ENCODE measurements at regions not wholly inside any gene's neighbourhood (a gene's known extent, or its start where the extent isn't known, plus 50 kb on each side); places are given as distances from the start of the nearest gene placed in this dataset.

DNA sequence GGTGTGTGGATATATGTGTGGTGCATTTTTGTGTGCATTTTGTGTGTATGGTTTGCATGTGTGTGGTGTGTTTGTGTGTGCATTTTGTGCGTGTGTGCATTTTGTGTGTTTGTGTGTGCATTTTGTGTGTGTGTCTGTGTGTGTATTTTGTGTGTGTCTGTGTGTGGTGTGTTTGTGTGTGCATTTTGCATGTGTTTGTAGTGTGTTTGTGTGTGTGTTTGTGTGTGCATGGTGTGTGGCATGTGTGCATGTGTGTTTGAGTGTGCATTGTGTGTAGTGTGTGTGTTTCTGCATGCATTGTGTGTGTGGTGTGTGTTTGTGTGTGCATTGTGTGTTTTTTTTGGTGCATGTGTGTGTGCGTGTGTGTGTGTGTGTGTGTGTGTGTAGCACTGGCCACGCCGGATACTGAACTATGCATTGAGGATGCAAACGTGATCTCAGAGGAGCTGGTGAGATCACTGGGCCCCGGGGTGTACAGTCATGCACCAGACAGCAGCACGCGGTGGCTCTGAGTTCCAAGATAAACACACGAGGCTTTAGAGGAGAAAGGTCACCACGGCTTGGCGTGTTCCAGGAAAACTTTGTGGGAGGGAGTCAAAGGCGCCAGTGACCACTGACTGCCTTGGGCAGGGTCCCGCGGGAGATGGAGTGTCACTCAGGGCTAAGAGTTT is 106.6 kb upstream of the SHH start:
- Histone ChIP-seq H3K4me1 (ENCODE audit: control insufficient read depth, insufficient read depth, low read length) (peaks cover 20% of the 10 kb centered on the region), H3K9me3 (ENCODE audit: control insufficient read depth, low read depth, low read length) (peaks cover 5% of the 10 kb centered on the region), H3K27ac (ENCODE audit: low read length) (no peak overlapping the region), H3K27me3 (ENCODE audit: control insufficient read depth, insufficient read depth, low read length) (no peaks in the 10 kb centered on the region), H3K36me3 (ENCODE audit: control insufficient read depth, insufficient read depth, low read length) (no peaks in the 10 kb centered on the region), H3K4me3 (ENCODE audit: low read length) (no peak overlapping the region)
- no CpG with 5 or more reads among the region's 14 CpGs for WGBS (ENCODE audit: insufficient coverage, low lambda C conversion rate)
- peak; percentile 91 to 95 for DNase-seq

DNA sequence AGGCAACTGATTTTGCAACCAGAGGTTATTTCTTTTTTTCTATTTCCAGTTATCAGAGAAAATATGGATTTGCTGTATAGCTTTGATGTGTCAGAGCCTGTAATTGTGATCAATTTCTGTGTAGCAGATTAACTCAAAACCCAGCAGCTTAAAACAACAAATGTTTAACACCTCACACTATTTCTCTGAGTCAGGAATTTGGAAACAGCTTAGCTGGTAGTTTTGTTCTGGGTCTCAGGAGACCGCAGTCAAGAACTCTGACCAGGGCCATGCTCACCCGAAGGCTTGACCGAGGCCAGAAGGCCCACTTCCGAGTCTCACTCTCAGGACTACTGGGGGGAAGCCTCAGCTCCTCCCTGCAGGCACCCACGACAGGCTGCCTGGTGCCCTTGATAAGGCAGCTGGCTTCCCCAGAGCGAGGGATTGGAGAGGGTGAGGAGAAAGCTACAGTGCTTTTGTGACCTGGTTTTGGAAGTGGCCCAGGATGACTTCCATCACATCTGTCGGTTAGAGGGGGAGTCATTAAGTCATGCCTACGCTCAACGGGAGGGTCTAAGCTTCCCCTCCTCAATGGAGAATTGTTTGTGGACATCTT is 105.7 kb upstream of the SHH start:
- no peaks in the 10 kb centered on the region for H3K27me3 ChIP-seq (ENCODE audit: control insufficient read depth, insufficient read depth, low read length)
- no peak for DNase-seq
- H3K4me1 ChIP-seq (ENCODE audit: control insufficient read depth, insufficient read depth, low read length), result peaks cover 20% of the 10 kb centered on the region
- peaks cover 5% of the 10 kb centered on the region for H3K9me3 ChIP-seq (ENCODE audit: control insufficient read depth, low read depth, low read length)
- no CpG with 5 or more reads among the region's 9 CpGs for WGBS (ENCODE audit: insufficient coverage, low lambda C conversion rate)
- no peak overlapping the region for H3K4me3 ChIP-seq (ENCODE audit: low read length)
- H3K27ac ChIP-seq (ENCODE audit: low read length), result no peak overlapping the region
- no peaks in the 10 kb centered on the region for H3K36me3 ChIP-seq (ENCODE audit: control insufficient read depth, insufficient read depth, low read length)

DNA sequence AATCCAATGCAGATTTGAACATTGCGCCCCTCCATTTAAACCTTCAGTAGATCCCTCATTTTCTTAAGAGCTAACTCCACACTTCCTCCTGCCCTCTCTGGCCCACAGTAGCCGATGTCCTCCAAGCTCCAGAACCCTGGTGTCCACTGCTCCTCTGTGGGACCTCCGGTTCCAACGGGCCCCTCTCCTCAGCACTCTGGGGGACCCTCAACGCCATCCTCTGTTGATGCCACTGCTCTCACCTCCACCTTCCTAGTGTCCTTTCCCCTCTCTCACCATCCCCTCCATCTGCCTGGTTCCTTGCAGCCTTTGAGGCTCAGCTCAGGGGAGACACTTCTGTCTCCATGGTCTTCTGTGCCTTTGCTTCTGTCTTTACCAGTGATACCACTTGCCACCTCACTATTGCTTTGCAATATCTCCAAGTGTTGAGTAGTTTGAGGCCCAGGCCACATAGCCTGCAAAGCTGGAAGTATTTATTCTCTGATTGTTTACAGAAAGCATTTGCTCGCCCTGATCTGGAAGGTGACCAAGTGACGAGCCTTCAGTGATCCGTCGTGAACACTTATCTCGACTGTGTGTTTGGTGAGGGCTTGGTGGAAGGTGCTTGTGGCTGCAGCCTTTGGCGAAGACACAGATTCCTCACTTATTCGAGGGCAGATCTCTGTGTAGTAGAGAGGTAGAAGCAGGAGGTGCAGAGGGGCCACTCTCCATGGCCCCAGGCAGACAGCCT is 104.8 kb upstream of the SHH start:
- WGBS (ENCODE audit: insufficient coverage, low lambda C conversion rate), result no CpG with 5 or more reads among the region's 12 CpGs
- Histone ChIP-seq H3K36me3 (ENCODE audit: control insufficient read depth, insufficient read depth, low read length) (no peaks in the 10 kb centered on the region), H3K4me3 (ENCODE audit: low read length) (no peak overlapping the region), H3K27me3 (ENCODE audit: control insufficient read depth, insufficient read depth, low read length) (no peaks in the 10 kb centered on the region), H3K9me3 (ENCODE audit: control insufficient read depth, low read depth, low read length) (peaks cover 5% of the 10 kb centered on the region), H3K4me1 (ENCODE audit: control insufficient read depth, insufficient read depth, low read length) (peaks cover 17% of the 10 kb centered on the region), H3K27ac (ENCODE audit: low read length) (no peak overlapping the region)
- no peak for DNase-seq

DNA sequence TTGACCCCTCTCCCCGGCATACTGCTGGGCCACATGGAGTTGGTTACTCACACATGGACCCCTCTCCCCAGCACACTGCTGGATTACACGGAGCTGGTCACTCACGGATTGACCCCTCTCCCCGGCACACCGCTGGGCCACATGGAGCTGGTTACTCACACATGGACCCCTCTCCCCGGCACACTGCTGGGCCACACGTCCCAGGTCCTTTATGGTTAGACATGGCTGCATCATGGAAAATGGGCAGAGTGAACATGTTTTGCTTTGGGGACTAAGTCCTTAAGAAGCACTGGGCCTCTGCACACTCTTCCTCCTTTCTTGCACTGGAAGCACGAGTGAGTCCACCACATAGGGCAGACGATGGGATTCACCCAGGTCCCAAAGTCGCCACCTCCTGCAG is 102.1 kb upstream of the SHH start:
- H3K4me1 ChIP-seq (ENCODE audit: control insufficient read depth, insufficient read depth, low read length), result peaks cover 6% of the 10 kb centered on the region
- H3K27me3 ChIP-seq (ENCODE audit: control insufficient read depth, insufficient read depth, low read length), result no peaks in the 10 kb centered on the region
- H3K36me3 ChIP-seq (ENCODE audit: control insufficient read depth, insufficient read depth, low read length), result no peaks in the 10 kb centered on the region
- peaks cover 21% of the 10 kb centered on the region for H3K9me3 ChIP-seq (ENCODE audit: control insufficient read depth, low read depth, low read length)
- DNase-seq, result no peak
- no peak overlapping the region for H3K27ac ChIP-seq (ENCODE audit: low read length)
- H3K4me3 ChIP-seq (ENCODE audit: low read length), result no peak overlapping the region
- no CpG with 5 or more reads among the region's 10 CpGs for WGBS (ENCODE audit: insufficient coverage, low lambda C conversion rate)

DNA sequence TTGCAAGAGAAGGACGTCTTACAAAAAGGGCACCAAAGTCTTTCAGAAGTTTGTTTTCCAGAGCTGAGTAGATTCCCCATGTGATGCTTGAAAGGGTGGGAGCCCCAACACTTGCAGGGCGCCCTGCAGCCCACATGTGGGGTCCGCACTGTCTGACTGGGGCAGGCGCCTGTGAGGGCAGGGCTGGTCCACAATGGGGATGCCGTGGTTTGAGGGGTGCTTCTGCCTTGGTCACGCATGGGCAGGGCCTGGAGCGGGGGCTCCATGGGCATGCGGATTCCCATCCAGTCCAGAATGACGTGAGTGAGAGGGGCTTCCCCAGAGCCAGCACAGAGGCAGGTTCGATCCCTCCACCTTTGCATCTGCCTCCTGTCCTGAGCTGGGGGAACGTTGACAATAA is 101.5 kb upstream of the SHH start:
- Histone ChIP-seq H3K4me1 (ENCODE audit: control insufficient read depth, insufficient read depth, low read length) (peaks cover under 1% of the 10 kb centered on the region), H3K27ac (ENCODE audit: low read length) (no peak overlapping the region), H3K27me3 (ENCODE audit: control insufficient read depth, insufficient read depth, low read length) (no peaks in the 10 kb centered on the region), H3K4me3 (ENCODE audit: low read length) (no peak overlapping the region), H3K36me3 (ENCODE audit: control insufficient read depth, insufficient read depth, low read length) (no peaks in the 10 kb centered on the region), H3K9me3 (ENCODE audit: control insufficient read depth, low read depth, low read length) (peaks cover 24% of the 10 kb centered on the region)
- DNase-seq, result no peak
- WGBS (ENCODE audit: insufficient coverage, low lambda C conversion rate), result no CpG with 5 or more reads among the region's 11 CpGs

DNA sequence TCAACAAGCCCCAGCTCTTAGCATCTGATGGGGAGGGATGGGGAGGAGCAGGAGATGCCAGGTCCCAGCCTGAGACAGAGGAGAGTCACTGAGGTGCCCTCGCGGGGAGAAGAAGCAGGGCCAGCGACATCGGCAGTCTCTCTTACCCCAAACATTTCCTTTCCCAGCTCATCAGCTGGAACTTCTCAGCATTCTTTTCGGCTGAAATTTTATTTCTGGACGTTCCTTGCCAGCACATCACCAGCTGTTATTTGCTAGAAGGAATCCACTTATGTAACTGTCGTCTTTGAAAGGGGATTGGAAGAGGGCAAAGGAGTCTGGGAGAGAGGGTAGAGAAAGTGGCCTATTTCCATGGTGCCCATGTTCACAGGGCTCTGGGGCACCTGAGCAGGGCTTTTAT is 101.0 kb upstream of the SHH start:
- H3K4me3 ChIP-seq (ENCODE audit: low read length), result no peak overlapping the region
- no peaks in the 10 kb centered on the region for H3K27me3 ChIP-seq (ENCODE audit: control insufficient read depth, insufficient read depth, low read length)
- no peaks in the 10 kb centered on the region for H3K4me1 ChIP-seq (ENCODE audit: control insufficient read depth, insufficient read depth, low read length)
- no peak overlapping the region for H3K27ac ChIP-seq (ENCODE audit: low read length)
- peaks cover 23% of the 10 kb centered on the region for H3K9me3 ChIP-seq (ENCODE audit: control insufficient read depth, low read depth, low read length)
- no peak for DNase-seq
- WGBS (ENCODE audit: insufficient coverage, low lambda C conversion rate), result no CpG with 5 or more reads among the region's 7 CpGs
- H3K36me3 ChIP-seq (ENCODE audit: control insufficient read depth, insufficient read depth, low read length), result no peaks in the 10 kb centered on the region

DNA sequence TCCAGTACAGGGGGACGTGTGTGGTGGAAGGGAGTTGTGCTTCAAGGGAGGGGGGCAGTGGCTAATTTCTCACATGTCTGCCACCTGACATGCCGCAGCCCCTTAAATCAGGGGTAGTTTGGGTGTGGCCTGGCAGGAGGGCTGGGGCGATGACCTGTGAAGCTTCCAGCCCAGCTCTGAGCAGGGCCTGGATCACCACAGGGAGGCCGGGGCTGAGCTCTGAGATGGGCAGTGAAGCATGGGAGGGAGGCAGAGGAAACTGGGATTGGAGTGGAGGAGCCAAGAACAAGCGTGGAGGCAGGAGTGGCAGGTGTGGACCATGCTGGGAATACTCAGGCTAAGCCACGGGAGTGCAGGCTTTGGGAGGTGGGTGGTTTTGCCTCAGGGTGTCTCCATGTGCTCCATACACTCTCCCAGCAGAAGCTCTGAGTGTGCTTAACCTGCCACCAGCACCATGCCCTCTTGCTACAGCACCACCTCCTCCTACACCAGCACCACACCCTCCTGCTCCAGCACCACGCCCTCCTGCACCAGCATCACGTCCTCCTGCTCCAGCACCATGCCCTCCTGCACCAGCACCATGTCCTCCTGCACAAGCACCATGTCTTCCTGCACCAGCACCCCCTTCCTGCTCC is 99.3 kb upstream of the SHH start:
- Histone ChIP-seq H3K27me3 (ENCODE audit: control insufficient read depth, insufficient read depth, low read length) (no peaks in the 10 kb centered on the region), H3K36me3 (ENCODE audit: control insufficient read depth, insufficient read depth, low read length) (no peaks in the 10 kb centered on the region), H3K4me1 (ENCODE audit: control insufficient read depth, insufficient read depth, low read length) (no peaks in the 10 kb centered on the region), H3K9me3 (ENCODE audit: control insufficient read depth, low read depth, low read length) (peaks cover 23% of the 10 kb centered on the region), H3K27ac (ENCODE audit: low read length) (no peak overlapping the region), H3K4me3 (ENCODE audit: low read length) (no peak overlapping the region)
- DNase-seq, result no peak
- 100% methylated on average over 1 of the region's 8 CpGs for WGBS (ENCODE audit: insufficient coverage, low lambda C conversion rate)

DNA sequence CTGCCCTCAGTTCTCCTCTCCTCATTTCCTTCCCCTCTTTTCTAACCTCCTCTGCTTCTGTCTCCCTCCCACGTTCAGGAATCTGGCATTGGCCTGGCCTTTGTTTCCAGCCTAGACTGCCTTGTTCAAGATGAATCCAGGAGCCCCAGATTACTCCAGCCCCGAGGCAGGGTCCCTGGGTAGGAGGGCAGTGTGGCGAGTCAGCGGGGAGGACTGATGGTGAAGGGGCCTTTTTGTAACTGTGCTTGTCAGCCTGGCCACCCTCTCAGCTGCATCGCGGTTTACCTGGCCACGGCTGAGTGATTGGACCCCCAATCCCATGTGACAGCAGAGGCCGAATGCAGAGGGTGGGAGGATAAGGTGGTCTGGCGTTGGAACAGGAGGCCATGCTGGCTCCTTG is 96.1 kb upstream of the SHH start:
- H3K9me3 ChIP-seq (ENCODE audit: control insufficient read depth, low read depth, low read length), result peaks cover 23% of the 10 kb centered on the region
- no peaks in the 10 kb centered on the region for H3K4me1 ChIP-seq (ENCODE audit: control insufficient read depth, insufficient read depth, low read length)
- no CpG with 5 or more reads among the region's 9 CpGs for WGBS (ENCODE audit: insufficient coverage, low lambda C conversion rate)
- no peaks in the 10 kb centered on the region for H3K36me3 ChIP-seq (ENCODE audit: control insufficient read depth, insufficient read depth, low read length)
- no peak overlapping the region for H3K4me3 ChIP-seq (ENCODE audit: low read length)
- H3K27ac ChIP-seq (ENCODE audit: low read length), result no peak overlapping the region
- no peaks in the 10 kb centered on the region for H3K27me3 ChIP-seq (ENCODE audit: control insufficient read depth, insufficient read depth, low read length)
- no peak for DNase-seq

DNA sequence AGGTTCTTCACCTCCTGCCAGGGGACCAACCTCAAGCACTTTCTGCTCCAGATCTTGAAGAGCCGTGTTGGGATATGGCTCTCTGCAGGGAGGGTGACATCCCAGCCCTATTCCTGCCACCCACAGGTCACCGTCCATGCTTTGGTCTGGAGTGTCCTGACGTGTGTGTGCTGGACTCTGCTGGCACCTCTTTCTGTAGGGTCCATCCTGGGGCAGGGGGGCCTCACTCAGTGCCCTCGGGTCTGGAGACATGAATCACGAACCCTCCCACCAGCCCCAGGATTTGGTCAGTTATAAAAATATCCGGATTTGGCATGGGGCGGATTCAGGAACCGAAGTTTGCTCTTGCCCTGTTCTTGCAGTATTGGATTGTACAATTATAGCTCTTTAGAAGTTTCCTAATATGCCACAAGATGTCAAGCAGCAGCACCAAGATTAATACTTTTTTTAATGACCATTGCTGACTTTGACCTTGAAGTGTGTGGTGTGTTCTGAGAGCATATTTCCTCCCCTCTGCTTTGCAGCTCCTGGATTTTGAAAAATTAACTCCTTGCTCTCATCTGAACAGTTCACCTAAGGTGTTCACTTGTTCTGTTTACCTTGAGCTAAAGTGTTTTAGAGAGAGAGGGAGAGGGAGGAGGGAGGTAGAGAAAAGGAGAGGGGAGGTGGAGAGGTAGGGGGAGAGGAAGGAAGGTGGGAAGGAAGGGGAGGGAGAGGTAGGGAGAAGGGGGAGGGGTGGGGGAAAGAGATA is 95.4 kb upstream of the SHH start:
- no CpG with 5 or more reads among the region's 8 CpGs for WGBS (ENCODE audit: insufficient coverage, low lambda C conversion rate)
- Histone ChIP-seq H3K4me3 (ENCODE audit: low read length) (no peak overlapping the region), H3K36me3 (ENCODE audit: control insufficient read depth, insufficient read depth, low read length) (no peaks in the 10 kb centered on the region), H3K4me1 (ENCODE audit: control insufficient read depth, insufficient read depth, low read length) (no peaks in the 10 kb centered on the region), H3K27ac (ENCODE audit: low read length) (no peak overlapping the region), H3K9me3 (ENCODE audit: control insufficient read depth, low read depth, low read length) (peaks cover 23% of the 10 kb centered on the region), H3K27me3 (ENCODE audit: control insufficient read depth, insufficient read depth, low read length) (no peaks in the 10 kb centered on the region)
- DNase-seq, result peak in 1 of 2 donors; percentile 18

DNA sequence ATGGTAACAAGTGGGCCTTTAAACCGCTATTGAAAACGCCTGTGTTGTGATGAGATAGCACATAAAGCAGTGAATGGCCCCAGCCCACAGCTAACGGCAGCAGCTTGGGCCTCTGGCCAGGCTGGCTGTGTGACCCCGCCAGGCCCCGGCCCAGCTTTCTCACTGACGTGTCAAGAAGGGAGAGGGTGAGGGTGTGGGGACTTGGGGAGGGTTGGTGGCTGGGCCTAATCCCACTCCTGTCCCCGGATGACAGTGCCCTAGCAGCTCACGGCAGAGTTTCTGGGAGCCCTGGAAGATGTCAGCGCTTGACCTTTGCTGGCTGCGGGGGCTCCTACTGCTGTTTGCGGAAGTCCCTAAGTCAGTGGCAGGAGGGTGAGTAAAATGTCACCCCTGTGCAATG is 88.9 kb upstream of the SHH start:
- no peak for DNase-seq
- Histone ChIP-seq H3K4me3 (ENCODE audit: low read length) (no peak overlapping the region), H3K27me3 (ENCODE audit: control insufficient read depth, insufficient read depth, low read length) (no peaks in the 10 kb centered on the region), H3K9me3 (ENCODE audit: control insufficient read depth, low read depth, low read length) (peaks cover 4% of the 10 kb centered on the region), H3K27ac (ENCODE audit: low read length) (no peak overlapping the region), H3K4me1 (ENCODE audit: control insufficient read depth, insufficient read depth, low read length) (no peaks in the 10 kb centered on the region), H3K36me3 (ENCODE audit: control insufficient read depth, insufficient read depth, low read length) (no peaks in the 10 kb centered on the region)
- no CpG with 5 or more reads among the region's 11 CpGs for WGBS (ENCODE audit: insufficient coverage, low lambda C conversion rate)
